ENCODE measurements at regions not wholly inside any gene's neighbourhood (a gene's known extent, or its start where the extent isn't known, plus 50 kb on each side); places are given as distances from the start of the nearest gene placed in this dataset.
"Not testable (repeated sequence)": the region's sequence is repeated elsewhere in the genome, so short reads cannot be mapped to it uniquely, and the experiment has no call there.

GRCh38 chr21:9690981-9691380 is 830.4 kb upstream of the TPTE start:
- not testable (repeated sequence) for H3K4me1 ChIP-seq (ENCODE audit: control insufficient read depth, insufficient read depth, low read length, poor library complexity, severe bottlenecking); H3K36me3 ChIP-seq (ENCODE audit: control insufficient read depth, insufficient read depth, low read length); H3K4me3 ChIP-seq (ENCODE audit: insufficient read depth, low read depth, low read length, poor library complexity, severe bottlenecking); DNase-seq; H3K9me3 ChIP-seq (ENCODE audit: control insufficient read depth, low read length); H3K27me3 ChIP-seq (replicated peaks; ENCODE audit: control insufficient read depth, insufficient read depth, low read length, poor library complexity, severe bottlenecking); H3K27ac ChIP-seq (ENCODE audit: insufficient read depth, low read length, poor library complexity, severe bottlenecking)

- not testable (repeated sequence) for H3K36me3 ChIP-seq (ENCODE audit: control insufficient read depth, insufficient read depth, low read length)
These were observed 825.6 kb upstream of the TPTE start for GRCh38 chr21:9695759-9696158.

GRCh38 chr21:9697751-9698150 is 823.6 kb upstream of the TPTE start:
- H3K27me3 ChIP-seq (replicated peaks; ENCODE audit: control insufficient read depth, insufficient read depth, low read length, poor library complexity, severe bottlenecking); H3K4me1 ChIP-seq (ENCODE audit: control insufficient read depth, insufficient read depth, low read length, poor library complexity, severe bottlenecking); H3K4me3 ChIP-seq (ENCODE audit: insufficient read depth, low read depth, low read length, poor library complexity, severe bottlenecking); H3K27ac ChIP-seq (ENCODE audit: insufficient read depth, low read length, poor library complexity, severe bottlenecking); DNase-seq; H3K9me3 ChIP-seq (ENCODE audit: control insufficient read depth, low read length); H3K36me3 ChIP-seq (ENCODE audit: control insufficient read depth, insufficient read depth, low read length): not testable (repeated sequence)

More at GRCh38 chr21:9695759-9696158, 825.6 kb upstream of the TPTE start:
- H3K9me3 ChIP-seq (ENCODE audit: control insufficient read depth, low read length); H3K27me3 ChIP-seq (replicated peaks; ENCODE audit: control insufficient read depth, insufficient read depth, low read length, poor library complexity, severe bottlenecking); H3K4me3 ChIP-seq (ENCODE audit: insufficient read depth, low read depth, low read length, poor library complexity, severe bottlenecking); DNase-seq; H3K27ac ChIP-seq (ENCODE audit: insufficient read depth, low read length, poor library complexity, severe bottlenecking); H3K4me1 ChIP-seq (ENCODE audit: control insufficient read depth, insufficient read depth, low read length, poor library complexity, severe bottlenecking): not testable (repeated sequence)

- H3K36me3 ChIP-seq (ENCODE audit: control insufficient read depth, insufficient read depth, low read length); DNase-seq; H3K27me3 ChIP-seq (replicated peaks; ENCODE audit: control insufficient read depth, insufficient read depth, low read length, poor library complexity, severe bottlenecking); H3K4me3 ChIP-seq (ENCODE audit: insufficient read depth, low read depth, low read length, poor library complexity, severe bottlenecking); H3K4me1 ChIP-seq (ENCODE audit: control insufficient read depth, insufficient read depth, low read length, poor library complexity, severe bottlenecking); H3K9me3 ChIP-seq (ENCODE audit: control insufficient read depth, low read length); H3K27ac ChIP-seq (ENCODE audit: insufficient read depth, low read length, poor library complexity, severe bottlenecking): not testable (repeated sequence)
These were observed 816.4 kb upstream of the TPTE start for GRCh38 chr21:9705016-9705415.

- not testable (repeated sequence) for H3K36me3 ChIP-seq (ENCODE audit: control insufficient read depth, insufficient read depth, low read length); DNase-seq; H3K4me1 ChIP-seq (ENCODE audit: control insufficient read depth, insufficient read depth, low read length, poor library complexity, severe bottlenecking); H3K27ac ChIP-seq (ENCODE audit: insufficient read depth, low read length, poor library complexity, severe bottlenecking); H3K4me3 ChIP-seq (ENCODE audit: insufficient read depth, low read depth, low read length, poor library complexity, severe bottlenecking); H3K27me3 ChIP-seq (replicated peaks; ENCODE audit: control insufficient read depth, insufficient read depth, low read length, poor library complexity, severe bottlenecking); H3K9me3 ChIP-seq (ENCODE audit: control insufficient read depth, low read length)
These were observed 815.9 kb upstream of the TPTE start for GRCh38 chr21:9705455-9705854.

- DNase-seq; H3K27ac ChIP-seq (ENCODE audit: insufficient read depth, low read length, poor library complexity, severe bottlenecking); H3K36me3 ChIP-seq (ENCODE audit: control insufficient read depth, insufficient read depth, low read length); H3K4me3 ChIP-seq (ENCODE audit: insufficient read depth, low read depth, low read length, poor library complexity, severe bottlenecking); H3K27me3 ChIP-seq (replicated peaks; ENCODE audit: control insufficient read depth, insufficient read depth, low read length, poor library complexity, severe bottlenecking); H3K9me3 ChIP-seq (ENCODE audit: control insufficient read depth, low read length); H3K4me1 ChIP-seq (ENCODE audit: control insufficient read depth, insufficient read depth, low read length, poor library complexity, severe bottlenecking): not testable (repeated sequence)
These were observed 796.8 kb upstream of the TPTE start for GRCh38 chr21:9724542-9724941.

- DNase-seq; H3K9me3 ChIP-seq (ENCODE audit: control insufficient read depth, low read length); H3K4me1 ChIP-seq (ENCODE audit: control insufficient read depth, insufficient read depth, low read length, poor library complexity, severe bottlenecking): not testable (repeated sequence)
These were observed 794.2 kb upstream of the TPTE start for GRCh38 chr21:9727187-9727586.

GRCh38 chr21:9728219-9728992 is 793.0 kb upstream of the TPTE start:
- H3K27ac ChIP-seq (ENCODE audit: insufficient read depth, low read length, poor library complexity, severe bottlenecking); H3K4me3 ChIP-seq (ENCODE audit: insufficient read depth, low read depth, low read length, poor library complexity, severe bottlenecking); H3K9me3 ChIP-seq (ENCODE audit: control insufficient read depth, low read length); H3K36me3 ChIP-seq (ENCODE audit: control insufficient read depth, insufficient read depth, low read length); H3K4me1 ChIP-seq (ENCODE audit: control insufficient read depth, insufficient read depth, low read length, poor library complexity, severe bottlenecking); DNase-seq; H3K27me3 ChIP-seq (replicated peaks; ENCODE audit: control insufficient read depth, insufficient read depth, low read length, poor library complexity, severe bottlenecking): not testable (repeated sequence)

More at GRCh38 chr21:9727187-9727586, 794.2 kb upstream of the TPTE start:
- not testable (repeated sequence) for H3K27me3 ChIP-seq (replicated peaks; ENCODE audit: control insufficient read depth, insufficient read depth, low read length, poor library complexity, severe bottlenecking); H3K27ac ChIP-seq (ENCODE audit: insufficient read depth, low read length, poor library complexity, severe bottlenecking); H3K36me3 ChIP-seq (ENCODE audit: control insufficient read depth, insufficient read depth, low read length); H3K4me3 ChIP-seq (ENCODE audit: insufficient read depth, low read depth, low read length, poor library complexity, severe bottlenecking)

GRCh38 chr21:9730866-9731265 is 790.5 kb upstream of the TPTE start:
- Histone ChIP-seq H3K27ac (ENCODE audit: insufficient read depth, low read length, poor library complexity, severe bottlenecking) (no peak overlapping the region), H3K27me3 (replicated peaks; ENCODE audit: control insufficient read depth, insufficient read depth, low read length, poor library complexity, severe bottlenecking) (no peaks in the 10 kb centered on the region), H3K9me3 (ENCODE audit: control insufficient read depth, low read length) (peaks cover 3% of the 10 kb centered on the region), H3K36me3 (ENCODE audit: control insufficient read depth, insufficient read depth, low read length) (no peaks in the 10 kb centered on the region), H3K4me3 (ENCODE audit: insufficient read depth, low read depth, low read length, poor library complexity, severe bottlenecking) (no peak overlapping the region), H3K4me1 (ENCODE audit: control insufficient read depth, insufficient read depth, low read length, poor library complexity, severe bottlenecking) (no peaks in the 10 kb centered on the region)
- DNase-seq: no peak

GRCh38 chr21:9731317-9731716 is 790.1 kb upstream of the TPTE start:
- not testable (repeated sequence) for H3K9me3 ChIP-seq (ENCODE audit: control insufficient read depth, low read length); H3K4me3 ChIP-seq (ENCODE audit: insufficient read depth, low read depth, low read length, poor library complexity, severe bottlenecking); H3K27ac ChIP-seq (ENCODE audit: insufficient read depth, low read length, poor library complexity, severe bottlenecking); H3K4me1 ChIP-seq (ENCODE audit: control insufficient read depth, insufficient read depth, low read length, poor library complexity, severe bottlenecking); H3K36me3 ChIP-seq (ENCODE audit: control insufficient read depth, insufficient read depth, low read length); H3K27me3 ChIP-seq (replicated peaks; ENCODE audit: control insufficient read depth, insufficient read depth, low read length, poor library complexity, severe bottlenecking); DNase-seq

All from effector memory CD4-positive, alpha-beta T cell (primary cell).